GM19455 (cell line): ENCODE measurements at regions not wholly inside any gene's neighbourhood (a gene's known extent, or its start where the extent isn't known, plus 50 kb on each side); places are given as distances from the start of the nearest gene placed in this dataset.

Experiments used
- ATAC-seq: cut with Tn5 transposase; IDR thresholded peaks from one replicate; pipeline ENCODE4 v1.9.1; 2021; ENCODE audit not compliant: unreplicated experiment

- ATAC-seq: no peak
These were observed 119.9 kb downstream of the OSR1 start for GRCh38 chr2:19238440-19239060.

- no peak for ATAC-seq
These were observed 123.1 kb downstream of the OSR1 start for GRCh38 chr2:19235308-19235707.

DNA sequence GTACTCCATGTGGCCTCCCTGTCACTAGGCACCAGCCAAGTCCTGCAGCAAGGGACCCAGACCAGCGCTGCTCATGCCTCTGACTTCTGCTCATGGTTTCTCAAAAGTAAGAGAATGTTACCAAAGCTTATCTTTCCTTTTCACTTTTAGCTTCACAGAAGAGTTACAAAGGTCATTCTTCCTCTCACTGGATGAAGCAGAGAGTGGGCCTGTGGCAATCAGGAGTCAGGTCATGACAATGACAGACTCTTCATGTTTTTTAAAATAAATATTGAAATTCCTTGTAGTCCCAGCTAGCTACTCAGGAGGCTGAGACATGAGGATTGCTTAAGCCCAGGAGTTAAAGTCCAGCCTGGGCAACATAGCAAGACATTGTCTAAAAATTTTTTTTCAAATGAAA, 126.1 kb downstream of the OSR1 start:
- no peak for ATAC-seq

DNA sequence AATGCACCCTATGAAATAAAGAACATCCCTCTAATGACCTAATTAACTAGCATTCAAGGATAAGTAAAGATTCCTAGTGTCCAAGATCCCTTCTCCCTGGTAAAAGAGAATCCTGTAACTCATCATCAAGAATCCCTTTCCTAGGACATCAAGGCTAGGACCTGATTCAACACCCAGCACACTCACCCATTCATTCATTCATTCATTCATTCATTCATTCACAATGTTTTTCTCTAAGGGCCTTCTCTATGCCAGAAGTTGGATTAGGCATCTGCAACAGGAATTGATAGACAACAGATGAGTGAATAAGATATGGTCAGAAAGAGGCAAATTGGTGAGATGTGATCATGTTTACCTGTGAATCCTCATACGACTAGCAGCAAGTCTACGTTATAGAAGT, 126.8 kb downstream of the OSR1 start:
- ATAC-seq: no peak

- ATAC-seq: no peak
These were observed 127.8 kb downstream of the OSR1 start for GRCh38 chr2:19230626-19231025.

DNA sequence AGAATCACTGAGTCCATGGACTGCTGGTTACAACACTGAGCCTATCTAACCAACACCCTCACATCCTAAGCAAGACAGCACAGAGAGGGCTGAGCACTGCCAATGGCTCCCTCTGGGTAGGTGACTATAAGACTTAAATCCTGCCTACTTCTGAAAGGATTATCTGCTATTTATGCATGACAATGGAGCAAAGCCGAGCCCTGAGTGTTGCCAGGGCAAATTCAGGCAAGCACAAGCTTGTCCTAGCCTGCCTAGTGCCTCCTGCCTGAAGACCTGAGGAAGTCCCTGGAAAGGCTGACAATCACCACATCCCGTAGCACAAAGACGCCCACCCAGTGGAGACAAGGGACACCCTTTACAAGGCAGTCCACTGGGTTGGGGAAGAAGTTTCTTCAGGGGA, 129.7 kb downstream of the OSR1 start:
- no peak for ATAC-seq

DNA sequence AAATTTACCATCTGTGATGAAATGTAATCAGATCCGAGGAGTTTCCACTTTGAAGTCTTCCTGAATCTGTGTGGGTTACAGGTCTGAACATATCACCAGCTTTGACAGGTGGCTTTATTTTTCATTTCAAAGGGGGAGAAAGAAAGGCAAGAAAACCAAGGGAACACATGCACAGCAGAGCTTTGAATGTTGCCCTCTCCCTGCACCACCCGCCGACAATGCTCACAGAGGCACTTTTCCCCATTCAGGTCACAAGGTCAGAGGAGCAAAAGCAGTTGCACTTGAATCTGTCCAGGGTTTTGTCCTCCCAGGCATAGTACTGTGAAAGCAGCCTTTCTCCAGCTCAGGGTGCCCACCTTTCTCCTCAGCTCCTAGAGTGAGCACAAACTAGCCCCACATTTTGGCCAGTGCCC, 130.2 kb downstream of the OSR1 start:
- no peak for ATAC-seq

- no peak for ATAC-seq
These were observed 131.6 kb downstream of the OSR1 start for GRCh38 chr2:19226871-19227270.

GRCh38 chr2:19226386-19226785, 132.0 kb downstream of the OSR1 start:
- ATAC-seq: no peak

DNA sequence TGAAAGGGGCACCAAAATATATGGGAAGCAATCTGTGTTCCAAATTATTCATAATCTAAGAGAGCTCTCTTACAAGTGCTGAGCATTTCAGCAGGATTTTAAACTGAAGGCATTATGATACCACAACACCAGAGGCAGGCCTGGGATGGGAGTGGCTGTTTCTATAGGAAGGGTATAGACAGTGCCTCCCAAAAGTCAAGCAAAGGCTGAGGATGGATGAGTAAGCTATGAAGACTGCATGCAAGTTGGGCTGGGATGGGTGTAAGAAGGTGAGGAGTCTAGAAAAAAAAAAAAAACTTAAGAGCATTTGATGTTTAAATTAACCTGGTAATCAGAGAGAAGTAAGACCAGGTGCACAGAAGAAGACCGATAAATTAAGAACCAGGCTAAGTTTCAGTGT, 132.5 kb downstream of the OSR1 start:
- ATAC-seq: no peak

GRCh38 chr2:19225126-19225525, 133.3 kb downstream of the OSR1 start:
- ATAC-seq: no peak

GRCh38 chr2:19224486-19224885, 133.9 kb downstream of the OSR1 start:
- no peak for ATAC-seq

DNA sequence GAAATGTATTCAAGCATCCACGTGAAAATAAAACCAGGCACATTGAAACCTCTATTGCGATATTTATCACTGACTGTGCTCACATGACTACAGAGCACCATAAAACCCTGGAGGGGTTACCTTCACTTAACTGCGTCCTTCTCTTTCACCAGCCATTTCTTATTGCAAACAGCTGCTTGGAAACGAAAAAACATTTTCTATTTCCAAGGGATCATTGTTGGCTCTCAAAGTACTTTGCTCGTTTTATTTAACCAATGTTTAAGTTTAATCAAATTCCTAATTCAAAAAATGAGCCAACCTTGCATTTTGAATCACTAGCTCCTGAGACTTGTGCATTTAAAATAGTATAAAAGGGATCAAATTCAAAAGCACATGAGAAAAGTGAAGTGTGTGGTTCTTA, 134.4 kb downstream of the OSR1 start:
- no peak for ATAC-seq

GRCh38 chr2:19219060-19219459, 139.4 kb downstream of the OSR1 start:
- ATAC-seq: no peak

DNA sequence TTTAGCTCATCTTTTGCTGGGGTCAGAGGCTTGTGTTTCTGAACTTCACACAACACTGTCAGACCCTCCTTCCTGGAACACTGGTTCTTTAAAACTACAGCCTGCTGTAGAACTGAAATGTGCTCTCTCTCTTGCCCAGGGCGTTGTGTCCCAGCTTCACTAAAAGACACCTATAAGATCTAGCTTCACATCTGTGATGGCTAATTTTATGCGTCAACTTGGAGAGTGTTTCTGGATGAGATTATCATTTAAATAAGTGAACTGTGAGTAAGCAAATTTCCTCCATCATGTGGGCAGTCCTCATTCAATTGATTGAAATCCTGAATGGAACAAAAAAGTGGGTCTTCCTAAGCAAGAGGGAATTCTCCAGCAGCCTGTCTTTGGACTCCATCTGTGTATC, 140.3 kb downstream of the OSR1 start:
- no peak for ATAC-seq

GRCh38 chr2:19216676-19217602, 141.5 kb downstream of the OSR1 start:
- ATAC-seq: no peak

- ATAC-seq: no peak
These were observed 142.2 kb downstream of the OSR1 start for GRCh38 chr2:19216238-19216637.

DNA sequence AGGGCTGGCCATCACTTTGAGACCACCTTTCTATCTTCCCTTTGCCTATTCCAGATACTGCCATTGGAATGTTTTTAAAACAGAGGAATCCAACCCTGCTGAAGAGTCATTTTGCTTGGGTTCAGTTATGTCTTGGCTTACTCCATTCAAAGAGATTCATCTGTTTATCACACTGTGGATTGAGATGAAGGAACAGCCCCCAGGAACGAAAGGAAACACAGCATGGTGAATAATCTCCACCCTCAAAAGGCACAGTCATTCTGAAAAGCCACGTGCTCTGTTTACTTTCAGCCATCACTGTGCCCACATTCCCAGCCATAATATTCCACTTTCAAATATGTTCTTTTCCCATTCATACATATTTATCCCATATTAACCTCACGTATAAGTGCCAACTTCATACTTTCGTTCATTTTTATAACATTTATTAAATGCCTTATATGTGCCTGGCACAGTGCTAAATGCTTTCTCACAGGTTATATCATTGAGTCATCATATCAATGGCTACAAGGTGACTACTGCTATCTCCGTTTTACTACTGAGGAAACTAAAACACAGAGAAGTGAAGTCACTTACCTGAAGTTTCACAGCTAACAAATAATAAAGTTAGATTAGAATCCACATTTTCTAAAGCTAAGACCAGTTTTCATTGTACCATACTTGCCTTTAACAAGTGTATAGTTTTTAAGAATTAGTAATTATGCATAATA, 143.6 kb downstream of the OSR1 start:
- no peak for ATAC-seq

- no peak for ATAC-seq
These were observed 148.7 kb downstream of the OSR1 start for GRCh38 chr2:19209575-19210341.

- no peak for ATAC-seq
These were observed 149.8 kb downstream of the OSR1 start for GRCh38 chr2:19208479-19209199.
